ENCODE measurements at regions not wholly inside any gene's neighbourhood (a gene's known extent, or its start where the extent isn't known, plus 50 kb on each side); places are given as distances from the start of the nearest gene placed in this dataset.

DNA sequence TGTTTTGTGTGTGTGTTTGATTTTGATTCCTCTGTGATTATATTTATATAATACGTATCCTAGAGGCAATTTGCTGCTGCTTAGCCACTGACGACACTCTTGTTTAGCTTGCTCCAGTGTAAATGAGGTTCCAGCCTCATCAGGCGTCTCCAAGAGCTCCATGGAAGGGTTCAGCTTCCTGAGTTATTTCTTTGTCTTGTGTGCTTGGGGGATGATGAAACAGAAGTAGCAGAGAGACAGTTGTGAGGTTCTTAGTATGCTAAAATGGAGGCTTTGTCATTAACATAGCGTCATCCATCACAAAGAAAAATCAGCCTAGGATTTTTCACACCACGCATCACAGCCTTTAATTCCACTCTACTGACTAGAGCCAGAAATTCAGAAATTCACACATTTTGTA lies 85.1 kb downstream of the KLF6 start:
- WGBS, 2 donors (ENCODE audit: low coverage in 1 of 2): 83 to 92% methylated on average over 5 of the region's 5 CpGs
- DNase-seq: no peak
- Histone ChIP-seq H3K4me1 (no peaks in the 10 kb centered on the region), H3K4me3 (no peak overlapping the region), H3K27ac (no peak overlapping the region), H3K36me3 (no peaks in the 10 kb centered on the region), H3K9me3 (no peaks in the 10 kb centered on the region), H3K27me3 (no peaks in the 10 kb centered on the region)
- TF ChIP-seq, protein P1, sequence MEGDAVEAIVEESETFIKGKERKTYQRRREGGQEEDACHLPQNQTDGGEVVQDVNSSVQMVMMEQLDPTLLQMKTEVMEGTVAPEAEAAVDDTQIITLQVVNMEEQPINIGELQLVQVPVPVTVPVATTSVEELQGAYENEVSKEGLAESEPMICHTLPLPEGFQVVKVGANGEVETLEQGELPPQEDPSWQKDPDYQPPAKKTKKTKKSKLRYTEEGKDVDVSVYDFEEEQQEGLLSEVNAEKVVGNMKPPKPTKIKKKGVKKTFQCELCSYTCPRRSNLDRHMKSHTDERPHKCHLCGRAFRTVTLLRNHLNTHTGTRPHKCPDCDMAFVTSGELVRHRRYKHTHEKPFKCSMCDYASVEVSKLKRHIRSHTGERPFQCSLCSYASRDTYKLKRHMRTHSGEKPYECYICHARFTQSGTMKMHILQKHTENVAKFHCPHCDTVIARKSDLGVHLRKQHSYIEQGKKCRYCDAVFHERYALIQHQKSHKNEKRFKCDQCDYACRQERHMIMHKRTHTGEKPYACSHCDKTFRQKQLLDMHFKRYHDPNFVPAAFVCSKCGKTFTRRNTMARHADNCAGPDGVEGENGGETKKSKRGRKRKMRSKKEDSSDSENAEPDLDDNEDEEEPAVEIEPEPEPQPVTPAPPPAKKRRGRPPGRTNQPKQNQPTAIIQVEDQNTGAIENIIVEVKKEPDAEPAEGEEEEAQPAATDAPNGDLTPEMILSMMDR (IDR thresholded peaks at IDR 0.05): no peak
- TF ChIP-seq EP300 (IDR thresholded peaks at IDR 0.05; ENCODE audit: low read depth) (no peak), POLR2A (IDR thresholded peaks at IDR 0.05) (no peak), POLR2AphosphoS5 (IDR thresholded peaks at IDR 0.05) (no peak)
- in situ Hi-C loops (cut with MboI; ENCODE audit: low pct_ligation_motif_present in 1 of 4, low pct_unique_long_range_greater_than_20kb in 1 of 4, low sequenced_read_pairs in 3 of 4): no loop called here
- intact Hi-C loops (cut with DNase I; ENCODE audit: low total_unique reads): no loop called here

DNA sequence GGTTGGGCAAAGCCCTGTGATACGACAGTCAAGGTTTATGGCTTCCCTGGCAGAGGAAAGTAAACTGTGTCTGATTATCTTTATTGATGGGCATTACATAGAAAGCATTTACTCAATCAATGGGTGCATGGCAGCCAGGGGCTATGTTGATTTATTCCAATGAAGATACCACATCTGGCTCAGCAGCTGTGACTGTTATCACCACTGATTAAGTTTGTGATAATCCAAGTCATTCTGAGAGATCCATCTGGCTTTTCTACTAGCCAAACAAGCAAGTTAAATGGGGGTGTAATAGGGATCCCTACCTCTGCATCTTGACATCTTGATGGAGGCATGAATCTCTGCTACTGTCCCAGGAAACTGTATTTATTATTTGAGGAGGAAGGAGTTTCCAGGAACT lies 86.7 kb downstream of the KLF6 start:
- no peaks in the 10 kb centered on the region for H3K4me1 ChIP-seq
- H3K36me3 ChIP-seq: no peaks in the 10 kb centered on the region
- no peak overlapping the region for H3K4me3 ChIP-seq
- TF ChIP-seq POLR2A (IDR thresholded peaks at IDR 0.05): no peak
- no peak for TF ChIP-seq POLR2AphosphoS5 (IDR thresholded peaks at IDR 0.05)
- TF ChIP-seq, protein P1 (IDR thresholded peaks at IDR 0.05): no peak
- TF ChIP-seq EP300 (IDR thresholded peaks at IDR 0.05; ENCODE audit: low read depth): no peak
- H3K27ac ChIP-seq: no peak overlapping the region
- intact Hi-C loops (cut with DNase I; ENCODE audit: low total_unique reads) (no loop called here), in situ Hi-C loops (cut with MboI; ENCODE audit: low pct_ligation_motif_present in 1 of 4, low pct_unique_long_range_greater_than_20kb in 1 of 4, low sequenced_read_pairs in 3 of 4) (no loop called here)
- 55% methylated on average over 1 of the region's 1 CpG; no CpG with 5 or more reads in 1 of the 2 donors for WGBS, 2 donors (ENCODE audit: low coverage in 1 of 2)
- H3K9me3 ChIP-seq: no peaks in the 10 kb centered on the region
- no peaks in the 10 kb centered on the region for H3K27me3 ChIP-seq
- DNase-seq: no peak

DNA sequence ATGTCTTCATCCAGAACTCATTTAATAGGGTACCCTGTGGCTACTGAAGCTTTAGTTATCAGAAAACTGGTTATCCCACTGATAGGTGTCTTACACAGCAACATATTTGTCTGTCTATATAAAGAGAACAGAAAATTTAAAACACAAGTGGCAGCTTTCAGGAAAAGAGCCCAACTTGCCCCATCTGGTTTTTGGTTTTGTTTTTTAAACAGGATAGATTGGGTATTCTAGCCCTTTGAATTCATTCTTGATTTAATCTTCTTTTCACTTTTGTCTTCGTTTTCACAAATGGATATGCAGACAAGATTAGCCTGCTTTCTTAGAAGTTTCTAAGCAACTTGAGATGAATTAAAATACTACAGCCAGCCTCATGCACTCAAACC lies 91.3 kb downstream of the KLF6 start:
- TF ChIP-seq, protein P1 (IDR thresholded peaks at IDR 0.05): no peak
- TF ChIP-seq POLR2AphosphoS5 (IDR thresholded peaks at IDR 0.05) (no peak), POLR2A (IDR thresholded peaks at IDR 0.05) (no peak)
- Histone ChIP-seq H3K9me3 (no peaks in the 10 kb centered on the region), H3K4me3 (no peak overlapping the region), H3K36me3 (no peaks in the 10 kb centered on the region), H3K27ac (no peak overlapping the region), H3K4me1 (peaks cover 0 to 3% (median 0%) of the 10 kb centered on the region in 4 donors), H3K27me3 (no peaks in the 10 kb centered on the region)
- in situ Hi-C loops (cut with MboI; ENCODE audit: low pct_ligation_motif_present in 1 of 4, low pct_unique_long_range_greater_than_20kb in 1 of 4, low sequenced_read_pairs in 3 of 4) (no loop called here), intact Hi-C loops (cut with DNase I; ENCODE audit: low total_unique reads) (no loop called here)
- 65 to 70% methylated on average over 1 of the region's 1 CpG for WGBS, 2 donors (ENCODE audit: low coverage in 1 of 2)
- no peak for DNase-seq

DNA sequence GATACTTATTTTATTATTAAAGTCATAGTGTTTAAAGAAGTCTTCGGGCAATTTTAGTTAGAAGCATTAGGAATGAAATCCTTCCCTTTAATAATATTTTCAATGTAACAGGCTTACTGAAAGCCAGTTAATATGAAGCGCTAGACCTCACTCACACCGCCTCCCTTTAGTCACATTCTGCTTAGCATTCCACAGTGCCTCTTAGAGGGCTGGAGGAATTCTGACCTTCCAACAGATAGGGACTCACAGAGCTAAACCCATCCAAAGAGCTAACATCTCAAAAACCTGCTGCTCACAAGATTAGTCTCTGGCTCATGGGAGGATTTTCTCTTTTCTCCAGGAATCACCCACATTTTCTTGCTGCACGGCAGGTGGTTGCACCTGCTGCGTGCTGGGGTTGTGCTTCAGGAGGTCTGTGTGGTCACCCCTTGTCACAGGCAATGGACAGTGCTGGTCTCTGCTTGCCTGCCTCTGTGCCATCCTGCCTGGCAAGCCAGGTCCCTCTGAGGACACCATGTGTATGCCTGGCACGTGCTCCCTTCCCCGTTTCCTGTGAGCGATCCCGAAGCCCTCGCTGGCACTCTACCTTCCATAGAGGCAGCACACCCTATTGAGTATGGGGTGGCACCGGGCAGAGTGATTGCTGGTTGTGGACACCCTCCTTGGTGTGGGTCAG lies 91.8 kb downstream of the KLF6 start:
- DNase-seq: no peak
- H3K4me1 ChIP-seq: peaks cover 0 to 3% (median 0%) of the 10 kb centered on the region in 4 donors
- no peaks in the 10 kb centered on the region for H3K36me3 ChIP-seq
- TF ChIP-seq, protein P1 (IDR thresholded peaks at IDR 0.05): no peak
- TF ChIP-seq EP300 (IDR thresholded peaks at IDR 0.05; ENCODE audit: low read depth) (no peak), POLR2A (IDR thresholded peaks at IDR 0.05) (no peak), POLR2AphosphoS5 (IDR thresholded peaks at IDR 0.05) (no peak)
- WGBS, 2 donors (ENCODE audit: low coverage in 1 of 2): 85 to 95% methylated on average over 2 to 11 of the region's 11 CpGs
- in situ Hi-C loops (cut with MboI; ENCODE audit: low pct_ligation_motif_present in 1 of 4, low pct_unique_long_range_greater_than_20kb in 1 of 4, low sequenced_read_pairs in 3 of 4) (no loop called here), intact Hi-C loops (cut with DNase I; ENCODE audit: low total_unique reads) (no loop called here)
- no peaks in the 10 kb centered on the region for H3K9me3 ChIP-seq
- no peak overlapping the region for H3K27ac ChIP-seq
- no peaks in the 10 kb centered on the region for H3K27me3 ChIP-seq
- no peak overlapping the region for H3K4me3 ChIP-seq

Measured in transverse colon (tissue), 4 donors.